OCI-LY1 (cell line): ENCODE measurements at regions not wholly inside any gene's neighbourhood (a gene's known extent, or its start where the extent isn't known, plus 50 kb on each side); places are given as distances from the start of the nearest gene placed in this dataset.

Experiments used
- H2AFZ ChIP-seq: fragments of 200-600 bp; sonication (generic), shearing (Covaris generic); 2 replicates; pipeline ENCODE4 v1.6.0; 2014; ENCODE audit warnings: antibody characterized with exemption, mild to moderate bottlenecking, low read length
- H3F3A ChIP-seq: fragments of 200-600 bp; sonication (generic), shearing (Covaris generic); 2 replicates; pipeline ENCODE4 v1.6.0; 2014; ENCODE audit warnings: mild to moderate bottlenecking, antibody characterized with exemption, low read length, moderate library complexity; ENCODE audit not compliant: insufficient read depth
- H3K27ac ChIP-seq: fragments of 200-600 bp; sonication (generic); 2 replicates; pipeline ENCODE4 v1.5.1; 2014; ENCODE audit warnings: low read length, mixed run types, mild to moderate bottlenecking, low read depth; ENCODE audit not compliant: poor library complexity, severe bottlenecking
- H3K27me3 ChIP-seq: fragments of 200-600 bp; sonication (generic); 2 replicates; pipeline ENCODE4 v1.6.0; 2014; ENCODE audit warnings: antibody characterized with exemption, mild to moderate bottlenecking, low read length, moderate library complexity; ENCODE audit not compliant: insufficient read depth
- H3K36me3 ChIP-seq: fragments of 200-600 bp; sonication (generic); 2 replicates; pipeline ENCODE4 v1.6.1; 2014; ENCODE audit warnings: mild to moderate bottlenecking, antibody characterized with exemption, low read length, moderate library complexity, mixed read lengths; ENCODE audit not compliant: insufficient read depth
- H3K4me1 ChIP-seq: fragments of 200-600 bp; sonication (generic); 2 replicates; pipeline ENCODE4 v1.5.1; 2014; ENCODE audit warnings: mild to moderate bottlenecking, low read length, moderate library complexity; ENCODE audit not compliant: insufficient read depth, severe bottlenecking
- H3K4me2 ChIP-seq: fragments of 200-600 bp; sonication (generic), shearing (Covaris generic); 2 replicates; pipeline ENCODE4 v1.6.1; 2014; ENCODE audit warnings: low read length
- H3K4me3 ChIP-seq: fragments of 200-600 bp; sonication (generic); 2 replicates; pipeline ENCODE4 v1.5.1; 2014; ENCODE audit warnings: low read length, low read depth, mild to moderate bottlenecking, mixed read lengths; ENCODE audit not compliant: poor library complexity, severe bottlenecking
- H3K79me2 ChIP-seq: fragments of 200-600 bp; shearing (Covaris generic); 2 replicates; pipeline ENCODE4 v1.6.1; 2016; ENCODE audit warnings: mixed run types, low read length, mixed read lengths; ENCODE audit not compliant: insufficient read depth
- H3K9ac ChIP-seq: fragments of 200-600 bp; sonication (generic), shearing (Covaris generic); 2 replicates; pipeline ENCODE4 v1.6.1; 2014; ENCODE audit warnings: mild to moderate bottlenecking, low read length, mixed read lengths
- H3K9me2 ChIP-seq: fragments of 200-600 bp; sonication (generic), shearing (Covaris generic); 2 replicates; pipeline ENCODE4 v1.6.1; 2014; ENCODE audit warnings: low read depth, mild to moderate bottlenecking, low read length, mixed read lengths
- H3K9me3 ChIP-seq: fragments of 200-600 bp; shearing (Covaris generic); 2 replicates; pipeline ENCODE4 v1.6.1; 2014; ENCODE audit warnings: low read length, mixed read lengths
- H4K20me1 ChIP-seq: fragments of 200-600 bp; sonication (generic), shearing (Covaris generic); 2 replicates; pipeline ENCODE4 v1.6.0; 2016; ENCODE audit warnings: mild to moderate bottlenecking, low read length; ENCODE audit not compliant: insufficient read depth
- EZH2 ChIP-seq: fragments of 200-600 bp; sonication (generic), shearing (Covaris generic); IDR thresholded peaks from 2 replicates; pipeline ENCODE4 v1.8.0; 2017; ENCODE audit warnings: borderline replicate concordance, mixed run types, mild to moderate bottlenecking, antibody characterized with exemption, low read length, moderate library complexity, mixed read lengths
- TF ChIP-seq, protein P1 (sequence below): fragments of 200-600 bp; sonication (generic), shearing (Covaris generic); IDR thresholded peaks from 2 replicates; pipeline ENCODE4 v1.5.1; 2017; ENCODE audit warnings: mild to moderate bottlenecking, antibody characterized with exemption, low read length, moderate library complexity, mixed read lengths

- no peak overlapping the region for H3K9ac ChIP-seq
- 0 out of 2 replicates have a peak, but pooled peaks cover 3% of the 10 kb centered on the region for H3K9me3 ChIP-seq
- no peaks in the 10 kb centered on the region for H3F3A ChIP-seq
- H3K4me2 ChIP-seq: no peak overlapping the region
- TF ChIP-seq, protein P1, sequence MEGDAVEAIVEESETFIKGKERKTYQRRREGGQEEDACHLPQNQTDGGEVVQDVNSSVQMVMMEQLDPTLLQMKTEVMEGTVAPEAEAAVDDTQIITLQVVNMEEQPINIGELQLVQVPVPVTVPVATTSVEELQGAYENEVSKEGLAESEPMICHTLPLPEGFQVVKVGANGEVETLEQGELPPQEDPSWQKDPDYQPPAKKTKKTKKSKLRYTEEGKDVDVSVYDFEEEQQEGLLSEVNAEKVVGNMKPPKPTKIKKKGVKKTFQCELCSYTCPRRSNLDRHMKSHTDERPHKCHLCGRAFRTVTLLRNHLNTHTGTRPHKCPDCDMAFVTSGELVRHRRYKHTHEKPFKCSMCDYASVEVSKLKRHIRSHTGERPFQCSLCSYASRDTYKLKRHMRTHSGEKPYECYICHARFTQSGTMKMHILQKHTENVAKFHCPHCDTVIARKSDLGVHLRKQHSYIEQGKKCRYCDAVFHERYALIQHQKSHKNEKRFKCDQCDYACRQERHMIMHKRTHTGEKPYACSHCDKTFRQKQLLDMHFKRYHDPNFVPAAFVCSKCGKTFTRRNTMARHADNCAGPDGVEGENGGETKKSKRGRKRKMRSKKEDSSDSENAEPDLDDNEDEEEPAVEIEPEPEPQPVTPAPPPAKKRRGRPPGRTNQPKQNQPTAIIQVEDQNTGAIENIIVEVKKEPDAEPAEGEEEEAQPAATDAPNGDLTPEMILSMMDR: no peak
- TF ChIP-seq EZH2: no peak
- no peak overlapping the region for H3K4me3 ChIP-seq
- no peaks in the 10 kb centered on the region for H3K79me2 ChIP-seq
- no peaks in the 10 kb centered on the region; the same call in 1 of the 2 replicates for H3K27me3 ChIP-seq
- no peaks in the 10 kb centered on the region for H3K9me2 ChIP-seq
- no peaks in the 10 kb centered on the region for H3K4me1 ChIP-seq
- H4K20me1 ChIP-seq: no peaks in the 10 kb centered on the region
- no peaks in the 10 kb centered on the region for H3K36me3 ChIP-seq
- H2AFZ ChIP-seq: no peak overlapping the region
- no peak overlapping the region for H3K27ac ChIP-seq
These were observed 70.3 kb upstream of the GPC1 start for GRCh38 chr2:240364961-240365775.

GRCh38 chr2:240365971-240366471 lies 69.4 kb upstream of the GPC1 start:
- Histone ChIP-seq H3K9me2 (no peaks in the 10 kb centered on the region), H3K9me3 (0 out of 2 replicates have a peak, but pooled peaks cover under 1% of the 10 kb centered on the region), H3K27me3 (no peaks in the 10 kb centered on the region), H3K9ac (no peak overlapping the region), H3K4me3 (no peak overlapping the region), H3K4me2 (no peak overlapping the region), H3K27ac (no peak overlapping the region), H3F3A (no peaks in the 10 kb centered on the region), H2AFZ (no peak overlapping the region), H3K79me2 (no peaks in the 10 kb centered on the region), H3K36me3 (no peaks in the 10 kb centered on the region), H3K4me1 (no peaks in the 10 kb centered on the region), H4K20me1 (no peaks in the 10 kb centered on the region)
- TF ChIP-seq, protein P1: no peak
- TF ChIP-seq EZH2: no peak

DNA sequence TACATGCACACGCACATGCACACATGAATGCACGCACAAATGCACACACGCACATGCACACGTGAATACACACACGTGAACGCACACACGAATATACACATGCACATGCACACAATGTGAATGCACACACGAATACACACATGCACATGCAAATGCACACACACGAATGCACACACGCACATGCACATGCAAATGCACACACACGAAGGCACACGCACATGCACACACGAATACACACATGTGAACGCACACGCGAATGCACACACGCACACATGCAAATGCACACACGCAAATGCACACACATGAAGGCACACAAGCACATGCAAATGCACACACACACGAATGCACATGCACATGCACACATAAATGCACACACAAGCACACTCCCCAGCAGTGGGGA lies 68.6 kb upstream of the GPC1 start:
- H4K20me1 ChIP-seq: no peaks in the 10 kb centered on the region
- H3K27ac ChIP-seq: no peak overlapping the region
- H3K27me3 ChIP-seq: no peaks in the 10 kb centered on the region
- H3K9ac ChIP-seq: no peak overlapping the region
- no peak overlapping the region for H2AFZ ChIP-seq
- H3K36me3 ChIP-seq: no peaks in the 10 kb centered on the region
- no peak for TF ChIP-seq EZH2
- no peaks in the 10 kb centered on the region for H3K79me2 ChIP-seq
- no peaks in the 10 kb centered on the region for H3K9me2 ChIP-seq
- H3K4me2 ChIP-seq: no peak overlapping the region
- no peaks in the 10 kb centered on the region for H3K4me1 ChIP-seq
- no peaks in the 10 kb centered on the region for H3K9me3 ChIP-seq
- no peak overlapping the region for H3K4me3 ChIP-seq
- H3F3A ChIP-seq: no peaks in the 10 kb centered on the region
